WTC11 (cell line): ENCODE measurements at regions not wholly inside any gene's neighbourhood (a gene's known extent, or its start where the extent isn't known, plus 50 kb on each side); places are given as distances from the start of the nearest gene placed in this dataset.
A peak's percentile ranks its signal among the peaks of the same experiment; 100 is the strongest.

ENCODE experiments used
- ATAC-seq: fragments of 200-7000 bp; cut with Tn5 transposase; 2 replicates; pipeline ENCODE4 v1.10.0; 2021; ENCODE audit warnings: mild to moderate bottlenecking, moderate library complexity
- CTCF ChIA-PET: fragments of 300-600 bp; sonication (Branson Sonifier 250); formaldehyde crosslinking; loops from one replicate; lab custom pipeline; 2021; ENCODE audit warnings: antibody characterized with exemption; lab: Charles Lee
- POLR2A ChIA-PET: fragments of 350-600 bp; sonication (Branson Sonifier 250); formaldehyde crosslinking; loops from one replicate; lab custom pipeline; 2021; ENCODE audit warnings: antibody characterized with exemption; lab: Charles Lee
- DNase-seq: peaks from one replicate; pipeline ENCODE4 v3.0.0; 2021; ENCODE audit warnings: low spot score
- H3K27ac Mint-ChIP-seq: 2 replicates; pipeline ENCODE4 v1.8.0; 2021; ENCODE audit warnings: mixed read lengths
- H3K27me3 Mint-ChIP-seq: 2 replicates; pipeline ENCODE4 v1.8.0; 2021; ENCODE audit warnings: low read depth, mild to moderate bottlenecking, moderate library complexity, mixed read lengths
- H3K36me3 Mint-ChIP-seq: 2 replicates; pipeline ENCODE4 v1.8.0; 2021; ENCODE audit warnings: mixed read lengths
- H3K4me1 Mint-ChIP-seq: 2 replicates; pipeline ENCODE4 v1.8.0; 2022; ENCODE audit warnings: mixed read lengths
- H3K4me3 Mint-ChIP-seq: 2 replicates; pipeline ENCODE4 v1.8.0; 2021; ENCODE audit warnings: mild to moderate bottlenecking, moderate library complexity, mixed read lengths
- H3K9me3 Mint-ChIP-seq: 2 replicates; pipeline ENCODE4 v1.8.0; 2021; ENCODE audit warnings: mixed read lengths
- AFF4 ChIP-seq: sonication (generic); formaldehyde crosslinking; IDR thresholded peaks from 2 replicates; pipeline ENCODE4 v1.8.1; 2023; ENCODE audit warnings: mild to moderate bottlenecking, missing genetic modification reagents, borderline replicate concordance
- AR ChIP-seq: fragments of 250-450 bp; sonication (Bioruptor Pico); IDR thresholded peaks from 2 replicates; pipeline ENCODE4 v1.9.0; 2021; ENCODE audit warnings: mild to moderate bottlenecking
- ATF1 ChIP-seq: sonication (generic); formaldehyde crosslinking; IDR thresholded peaks from 2 replicates; pipeline ENCODE4 v1.8.1; 2023; ENCODE audit warnings: mild to moderate bottlenecking, moderate library complexity, missing genetic modification reagents
- E2F4 ChIP-seq: sonication (generic); formaldehyde crosslinking; IDR thresholded peaks from 2 replicates; pipeline ENCODE4 v1.8.1; 2022; ENCODE audit warnings: low read depth, mild to moderate bottlenecking, moderate library complexity, missing genetic modification reagents, borderline replicate concordance
- EMX1 ChIP-seq: fragments of 250-450 bp; sonication (Bioruptor Pico); IDR thresholded peaks from 2 replicates; pipeline ENCODE4 v1.8.0; 2021; ENCODE audit warnings: mild to moderate bottlenecking
- HMGXB4 ChIP-seq: sonication (generic); formaldehyde crosslinking; IDR thresholded peaks from 2 replicates; pipeline ENCODE4 v1.8.1; 2023; ENCODE audit warnings: mild to moderate bottlenecking, moderate library complexity, missing genetic modification reagents
- JAZF1 ChIP-seq: fragments of 250-450 bp; sonication (Bioruptor Pico); IDR thresholded peaks from 2 replicates; pipeline ENCODE4 v1.9.0; 2021; ENCODE audit warnings: moderate library complexity, mild to moderate bottlenecking, inconsistent platforms
- MAX ChIP-seq: sonication (generic); formaldehyde crosslinking; IDR thresholded peaks from 2 replicates; pipeline ENCODE4 v1.8.0; 2022; ENCODE audit warnings: mild to moderate bottlenecking, missing genetic modification reagents
- PREB ChIP-seq: sonication (generic); formaldehyde crosslinking; IDR thresholded peaks from 2 replicates; pipeline ENCODE4 v1.8.1; 2022; ENCODE audit warnings: mild to moderate bottlenecking, missing genetic modification reagents, moderate library complexity, borderline replicate concordance
- RELA ChIP-seq: sonication (generic); formaldehyde crosslinking; IDR thresholded peaks from 2 replicates; pipeline ENCODE4 v1.8.1; 2022; ENCODE audit warnings: missing genetic modification reagents, mild to moderate bottlenecking, borderline replicate concordance
- TEAD1 ChIP-seq: sonication (generic); formaldehyde crosslinking; IDR thresholded peaks from 2 replicates; pipeline ENCODE4 v1.8.0; 2022; ENCODE audit warnings: mild to moderate bottlenecking, missing genetic modification reagents
- TEAD4 ChIP-seq: sonication (generic); formaldehyde crosslinking; IDR thresholded peaks from 2 replicates; pipeline ENCODE4 v1.8.0; 2022; ENCODE audit warnings: mild to moderate bottlenecking, missing genetic modification reagents
- ZBTB21 ChIP-seq: sonication (generic); formaldehyde crosslinking; IDR thresholded peaks from 2 replicates; pipeline ENCODE4 v1.8.1; 2023; ENCODE audit warnings: mild to moderate bottlenecking, missing genetic modification reagents, borderline replicate concordance
- ZNF138 ChIP-seq: sonication (generic); formaldehyde crosslinking; conservative IDR thresholded peaks from 2 replicates; pipeline ENCODE4 v1.8.1; 2022; ENCODE audit warnings: mild to moderate bottlenecking, moderate library complexity, missing genetic modification reagents
- ZNF317 ChIP-seq: sonication (generic); formaldehyde crosslinking; IDR thresholded peaks from 2 replicates; pipeline ENCODE4 v1.8.1; 2023; ENCODE audit warnings: low read depth, mild to moderate bottlenecking, moderate library complexity, missing genetic modification reagents, borderline replicate concordance
- ZNF423 ChIP-seq: fragments of 250-450 bp; sonication (Bioruptor Pico); IDR thresholded peaks from 2 replicates; pipeline ENCODE4 v2.1.2; 2022; ENCODE audit warnings: mild to moderate bottlenecking, moderate library complexity
- ZNF425 ChIP-seq: fragments of 250-450 bp; sonication (Bioruptor Pico); conservative IDR thresholded peaks from 2 replicates; pipeline ENCODE4 v1.9.0; 2021; ENCODE audit warnings: mild to moderate bottlenecking
- ZSCAN18 ChIP-seq: fragments of 250-450 bp; sonication (Bioruptor Pico); IDR thresholded peaks from 2 replicates; pipeline ENCODE4 v2.1.2; 2022; ENCODE audit warnings: mild to moderate bottlenecking, moderate library complexity

- H3K4me1 Mint-ChIP-seq, result peaks cover 10% of the 10 kb centered on the region
- H3K27me3 Mint-ChIP-seq, result no peaks in the 10 kb centered on the region; the same call in none of the 2 replicates
- TF ChIP-seq AFF4 (CRISPR knock-in tag) (no peak), AR (CRISPR knock-in tag) (no peak), TEAD1 (CRISPR knock-in tag) (no peak), EMX1 (CRISPR knock-in tag) (no peak), TEAD4 (CRISPR knock-in tag) (no peak), PREB (CRISPR knock-in tag) (no peak), E2F4 (CRISPR knock-in tag) (no peak), JAZF1 (no peak), MAX (CRISPR knock-in tag) (no peak), HMGXB4 (no peak), ZNF423 (CRISPR knock-in tag) (no peak), RELA (CRISPR knock-in tag) (no peak), ZSCAN18 (CRISPR knock-in tag) (no peak), ATF1 (CRISPR knock-in tag) (no peak), ZNF138 (CRISPR knock-in tag) (no peak), ZBTB21 (CRISPR knock-in tag) (no peak), ZNF425 (no peak), ZNF317 (CRISPR knock-in tag) (no peak)
- no peak overlapping the region for H3K27ac Mint-ChIP-seq
- H3K9me3 Mint-ChIP-seq, result no peaks in the 10 kb centered on the region
- H3K4me3 Mint-ChIP-seq, result no peak overlapping the region
- DNase-seq, result no peak
- H3K36me3 Mint-ChIP-seq, result no peaks in the 10 kb centered on the region
- CTCF ChIA-PET, result no interaction called here
- ATAC-seq, result peak; percentile 28; the same call in 1 of the 2 replicates
- POLR2A ChIA-PET, result no interaction called here
Measured at GRCh38 chr14:96617635-96618034, 115.5 kb downstream of the PAPOLA start.
